ENCODE measurements at regions not wholly inside any gene's neighbourhood (a gene's known extent, or its start where the extent isn't known, plus 50 kb on each side); places are given as distances from the start of the nearest gene placed in this dataset.

GRCh38 chr6:168190014-168190405 lies 111.0 kb upstream of the FRMD1 start:
- Histone ChIP-seq H4K91ac (ENCODE audit: insufficient read length, low read depth, low read length) (no peak overlapping the region), H2BK15ac (ENCODE audit: low read depth, low read length) (no peak overlapping the region), H3K23ac (ENCODE audit: insufficient read length, low read depth, low read length) (no peak overlapping the region), H3K79me2 (ENCODE audit: insufficient read depth, low read length) (no peaks in the 10 kb centered on the region), H4K20me1 (ENCODE audit: control insufficient read depth, insufficient read depth, insufficient read length) (no peaks in the 10 kb centered on the region), H3K4ac (ENCODE audit: low read depth, low read length) (no peak overlapping the region), H3K56ac (ENCODE audit: insufficient read length, low read depth, low read length) (no peak overlapping the region), H3K23me2 (ENCODE audit: insufficient read length, low read depth, low read length, poor library complexity, severe bottlenecking) (no peaks in the 10 kb centered on the region), H3K9me3 (ENCODE audit: control insufficient read depth, low read depth, low read length) (no peaks in the 10 kb centered on the region), H3K79me1 (ENCODE audit: insufficient read depth, low read depth, low read length, poor library complexity, severe bottlenecking) (no peaks in the 10 kb centered on the region), H3K14ac (ENCODE audit: insufficient read depth, low read length) (no peak overlapping the region), H3K27ac (ENCODE audit: insufficient read length, low read depth, low read length) (no peak overlapping the region), H2BK12ac (ENCODE audit: insufficient read length, low read depth, low read length) (no peak overlapping the region), H4K5ac (ENCODE audit: insufficient read length, low read depth, low read length) (no peak overlapping the region), H3T11ph (ENCODE audit: low read length) (no peak overlapping the region), H4K8ac (replicated peaks; ENCODE audit: insufficient read length, low read depth, low read length) (no peak overlapping the region), H3K4me1 (ENCODE audit: insufficient read depth, low read length) (no peaks in the 10 kb centered on the region), H2AFZ (ENCODE audit: low read length) (no peak overlapping the region), H2AK5ac (ENCODE audit: insufficient read length, low read length) (no peak overlapping the region), H2BK5ac (ENCODE audit: insufficient read length, low read length) (no peak overlapping the region), H3K27me3 (ENCODE audit: insufficient read depth, low read length) (no peaks in the 10 kb centered on the region), H3K4me2 (ENCODE audit: insufficient read depth, insufficient read length, low read length) (no peak overlapping the region), H2BK120ac (ENCODE audit: low read depth, low read length, poor library complexity, severe bottlenecking) (no peak overlapping the region), H2BK20ac (ENCODE audit: low read depth, low read length, poor library complexity, severe bottlenecking) (no peak overlapping the region), H3K18ac (ENCODE audit: insufficient read length, low read depth, low read length) (no peak overlapping the region), H3K9ac (ENCODE audit: extremely low read depth, insufficient read length, low read length) (no peak overlapping the region)
- H3K9me3 Mint-ChIP-seq = peaks cover 13 to 20% of the 10 kb centered on the region in 2 experiments
- peaks cover 5 to 16% (median 6%) of the 10 kb centered on the region in 3 experiments for H3K36me3 Mint-ChIP-seq (ENCODE audit: insufficient read depth in 1 of 3, low read depth in 3 of 3)
- H3K27me3 Mint-ChIP-seq (ENCODE audit: low read depth) = peaks cover 13% of the 10 kb centered on the region
- peak; percentile 12 for DNase-seq
- WGBS (ENCODE audit: extremely low coverage, insufficient read length, low lambda C conversion rate) = no CpG with 5 or more reads among the region's 21 CpGs
- H3K4me3 Mint-ChIP-seq = no peak overlapping the region
- no peak for TF ChIP-seq CTCF (conservative IDR thresholded peaks at IDR 0.05)
- H3K4me1 Mint-ChIP-seq = peaks cover 10 to 13% of the 10 kb centered on the region in 2 experiments
- no peak overlapping the region for H3K27ac Mint-ChIP-seq
